Endothelial cell of umbilical vein (primary cell): ENCODE measurements at regions not wholly inside any gene's neighbourhood (a gene's known extent, or its start where the extent isn't known, plus 50 kb on each side); places are given as distances from the start of the nearest gene placed in this dataset.

Source experiments
- BruUV-seq: library from RNA; stranded (reverse); fragments of 400-500 nt; replicated peaks from 2 replicates; lab custom pipeline; 2021; lab: Mats Ljungman, UMichigan
- CTCF ChIA-PET: fragments of 300-600, 350-600 bp; sonication (Branson Sonifier 250); formaldehyde crosslinking; loops from one replicate; lab custom pipeline; 2021; ENCODE audit warnings: antibody characterized with exemption, inconsistent platforms; lab: Charles Lee
- POLR2A ChIA-PET: fragments of 300-600, 350-600 bp; sonication (Branson Sonifier 250); formaldehyde crosslinking; loops from one replicate; lab custom pipeline; 2021; ENCODE audit warnings: antibody characterized with exemption, inconsistent platforms; lab: Charles Lee
- DNase-seq: peaks from one replicate; pipeline ENCODE4 v3.0.0-alpha.2; 2011; ENCODE audit warnings: low read depth, low spot score
- FAIRE-seq: peaks from 2 replicates; lab custom pipeline; 2011; peaks lifted over from hg19 to GRCh38; lab: Jason Lieb, UNC
- H2AFZ ChIP-seq: 2 replicates; pipeline ENCODE4 v1.6.0; 2012; ENCODE audit warnings: low read depth, low read length, control low read depth, inconsistent platforms
- H3K27ac ChIP-seq: 2 replicates; pipeline ENCODE4 v1.5.1; 2011; ENCODE audit warnings: low read depth, mild to moderate bottlenecking, control low read depth, low read length, moderate library complexity; ENCODE audit not compliant: insufficient read depth
- H3K27me3 ChIP-seq, 2 experiments: 2 replicates each; pipeline versions ENCODE4 v1.6.0 to v1.6.1; 2011; ENCODE audit warnings: low read length in 2 of 2, mixed read lengths in 1 of 2; ENCODE audit not compliant: control insufficient read depth in 2 of 2, insufficient read depth in 2 of 2
- H3K36me3 ChIP-seq, 2 experiments: 2 replicates in 1 of 2; 3 replicates in 1 of 2; pipeline ENCODE4 v1.5.1; 2011; ENCODE audit warnings: low read length in 2 of 2, mild to moderate bottlenecking in 1 of 2, moderate library complexity in 1 of 2; ENCODE audit not compliant: control insufficient read depth in 2 of 2, insufficient read depth in 2 of 2; ENCODE audit errors: extremely low read depth in 1 of 2
- H3K4me1 ChIP-seq: 3 replicates; pipeline ENCODE4 v1.5.1; 2011; ENCODE audit warnings: mild to moderate bottlenecking, low read length; ENCODE audit not compliant: control insufficient read depth, insufficient read depth; ENCODE audit errors: extremely low read depth
- H3K4me2 ChIP-seq: 2 replicates; pipeline ENCODE4 v1.6.1; 2011; ENCODE audit warnings: low read length, control low read depth, mixed read lengths; ENCODE audit not compliant: insufficient read depth
- H3K4me3 ChIP-seq, 3 experiments: fragments of 200-600 bp in 1 of 3; sonication (generic), shearing (Covaris generic) in 1 of 3; replicated peaks in 1 of 3; 2 replicates each; pipeline ENCODE4 v1.5.1; 2011 to 2016; ENCODE audit warnings: control low read depth in 3 of 3, low read length in 3 of 3, mild to moderate bottlenecking in 2 of 3, inconsistent platforms in 1 of 3, low read depth in 1 of 3, moderate library complexity in 1 of 3; ENCODE audit not compliant: insufficient read depth in 1 of 3
- H3K79me2 ChIP-seq: 2 replicates; pipeline ENCODE4 v1.6.0; 2012; ENCODE audit warnings: low read length, inconsistent platforms; ENCODE audit not compliant: control insufficient read depth, insufficient read depth
- H3K9ac ChIP-seq: replicated peaks from 2 replicates; pipeline ENCODE3; 2011; ENCODE audit warnings: low read length, control low read depth; ENCODE audit not compliant: insufficient read depth; ENCODE audit errors: extremely low read depth
- H3K9me1 ChIP-seq: replicated peaks from 3 replicates; pipeline ENCODE4 v1.6.0; 2011; ENCODE audit warnings: mild to moderate bottlenecking, low read length; ENCODE audit not compliant: control insufficient read depth, insufficient read depth; ENCODE audit errors: extremely low read depth
- H3K9me3 ChIP-seq: replicated peaks from 2 replicates; pipeline ENCODE4 v1.5.1; 2012; ENCODE audit warnings: low read length, inconsistent platforms; ENCODE audit not compliant: control insufficient read depth, insufficient read depth
- H4K20me1 ChIP-seq: replicated peaks from 2 replicates; pipeline ENCODE3; 2011; ENCODE audit warnings: mild to moderate bottlenecking, low read length; ENCODE audit not compliant: control insufficient read depth, insufficient read depth; ENCODE audit errors: extremely low read depth
- CTCF ChIP-seq, 2 donors: IDR thresholded peaks; 1 replicate in 1 of 2; 2 replicates in 1 of 2; pipeline ENCODE4 v1.5.1; 2011; ENCODE audit warnings: low read length in 2 of 2, mild to moderate bottlenecking in 2 of 2, moderate library complexity in 2 of 2, control low read depth in 1 of 2, inconsistent platforms in 1 of 2, low read depth in 1 of 2; ENCODE audit not compliant: insufficient read depth in 1 of 2; ENCODE audit errors: extremely low read depth in 1 of 2
- EZH2 ChIP-seq: IDR thresholded peaks from 2 replicates; pipeline ENCODE4 v1.6.1; 2012; ENCODE audit warnings: borderline replicate concordance, low read depth, mild to moderate bottlenecking, moderate library complexity, low read length, inconsistent platforms; ENCODE audit not compliant: severe bottlenecking
- FOS ChIP-seq: IDR thresholded peaks from 2 replicates; pipeline ENCODE4 v1.6.1; 2011; ENCODE audit warnings: mild to moderate bottlenecking, low read length, moderate library complexity, borderline replicate concordance; ENCODE audit not compliant: insufficient read depth
- GATA2 ChIP-seq: IDR thresholded peaks from 2 replicates; pipeline ENCODE4 v1.7.0; 2011; ENCODE audit warnings: low read depth, mild to moderate bottlenecking, moderate library complexity, mixed read lengths, low read length; ENCODE audit not compliant: insufficient read length, insufficient read depth
- JUN ChIP-seq: IDR thresholded peaks from 2 replicates; pipeline ENCODE4 v1.6.1; 2011; ENCODE audit warnings: borderline replicate concordance, low read depth; ENCODE audit not compliant: insufficient read length, insufficient read depth
- MAX ChIP-seq: IDR thresholded peaks from 2 replicates; pipeline ENCODE4 v1.6.1; 2011; ENCODE audit not compliant: insufficient read depth, insufficient read length
- MYC ChIP-seq: IDR thresholded peaks from one replicate; pipeline ENCODE4 v1.6.1; 2011; ENCODE audit warnings: mild to moderate bottlenecking, low read depth, low read length
- POLR2A ChIP-seq: IDR thresholded peaks from 2 replicates; pipeline ENCODE4 v1.6.1; 2012; ENCODE audit warnings: low read depth, mild to moderate bottlenecking, control low read depth, low read length
- POLR2AphosphoS5 ChIP-seq: IDR thresholded peaks from 2 replicates; pipeline ENCODE4 v1.6.1; 2012; ENCODE audit warnings: low read depth, mild to moderate bottlenecking, control low read depth, low read length, moderate library complexity; ENCODE audit not compliant: insufficient read depth
- dilution Hi-C: fragments of 300-500 bp; cut with MboI; formaldehyde crosslinking; loops from one replicate; pipeline ENCODE4 v1.15.0; 2019; ENCODE audit warnings: low sequenced_read_pairs; ENCODE audit not compliant: extremely low pct_ligation_motif_present
- intact Hi-C: fragments of 100-400 bp; cut with micrococcal nuclease; formaldehyde crosslinking; loops from one replicate; pipeline ENCODE4 v1.10.0; 2022

- POLR2A ChIA-PET: no interaction called here
- FAIRE-seq (no peak), DNase-seq (peak; percentile 33)
- no peaks in the 10 kb centered on the region for H3K79me2 ChIP-seq
- CTCF ChIA-PET: interaction anchor here (1.0 to 1.7 kb wide), 5 partner anchors 10 to 946 kb away, joined by 3 to 11 read pairs (median 4); partner anchors contain the start of gene UBE2E3
- no peaks in the 10 kb centered on the region for H3K9me1 ChIP-seq
- no peak overlapping the region for H2AFZ ChIP-seq
- no peak overlapping the region for H3K4me3 ChIP-seq
- H4K20me1 ChIP-seq: no peaks in the 10 kb centered on the region
- intact Hi-C loops (loop anchor here (5.0 kb wide), 3 partner anchors 109 to 551 kb away; partner anchors contain the start of gene UBE2E3), dilution Hi-C loops (no loop called here)
- H3K9ac ChIP-seq: no peak overlapping the region
- peak overlapping the region; percentile 18 for H3K4me2 ChIP-seq
- H3K9me3 ChIP-seq: no peaks in the 10 kb centered on the region
- BruUV-seq: no TSS peak
- no peak overlapping the region for H3K27ac ChIP-seq
- H3K4me1 ChIP-seq: peaks cover 40% of the 10 kb centered on the region
- H3K27me3 ChIP-seq: no peaks in the 10 kb centered on the region
- no peak for TF ChIP-seq GATA2
- no peak for TF ChIP-seq JUN
- peak; percentile 6 for TF ChIP-seq FOS
- H3K36me3 ChIP-seq: no peaks in the 10 kb centered on the region
These were observed 459.4 kb upstream of the UBE2E3 start for GRCh38 chr2:180520921-180521581.

DNA sequence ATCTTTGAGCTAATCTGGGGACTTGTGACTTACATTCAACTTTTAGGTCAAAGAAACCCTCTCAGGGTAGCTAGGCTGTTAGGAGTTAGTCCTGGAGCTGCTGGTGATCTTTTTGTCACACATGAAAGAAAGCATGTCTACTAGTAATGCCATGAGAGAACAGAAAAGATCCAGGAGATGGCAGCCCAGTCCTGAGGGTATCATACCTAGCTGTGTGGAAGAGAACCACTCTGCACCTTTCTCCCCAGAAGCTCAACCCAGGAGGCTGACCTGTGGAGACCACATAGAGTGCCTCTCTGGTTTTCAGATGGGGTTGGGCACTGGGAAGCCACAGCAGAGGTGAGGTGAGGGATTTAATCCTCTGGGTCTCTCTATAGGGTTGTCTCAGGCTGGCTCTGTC lies 460.2 kb upstream of the UBE2E3 start:
- no peak overlapping the region for H3K4me2 ChIP-seq
- H3K79me2 ChIP-seq: no peaks in the 10 kb centered on the region
- H3K9me1 ChIP-seq: no peaks in the 10 kb centered on the region
- H3K9me3 ChIP-seq: no peaks in the 10 kb centered on the region
- H2AFZ ChIP-seq: no peak overlapping the region
- no peak overlapping the region for H3K4me3 ChIP-seq
- no peak overlapping the region for H3K27ac ChIP-seq
- no peak for TF ChIP-seq GATA2
- TF ChIP-seq POLR2A: no peak
- no peak for TF ChIP-seq MYC
- TF ChIP-seq JUN: no peak
- TF ChIP-seq MAX: no peak
- no peak for TF ChIP-seq FOS
- TF ChIP-seq EZH2: no peak
- TF ChIP-seq POLR2AphosphoS5: no peak
- TF ChIP-seq CTCF (IDR thresholded peaks at IDR 0.05; ENCODE audit: extremely low read depth in 1 of 2, insufficient read depth in 1 of 2, low read depth in 1 of 2, low read length in 2 of 2): no peak
- intact Hi-C loops (loop anchor here (5.0 kb wide), 3 partner anchors 108 to 552 kb away; partner anchors contain the start of gene UBE2E3), dilution Hi-C loops (no loop called here)
- peaks cover 40% of the 10 kb centered on the region for H3K4me1 ChIP-seq
- no peaks in the 10 kb centered on the region for H4K20me1 ChIP-seq
- no peak overlapping the region for H3K9ac ChIP-seq
- no TSS peak for BruUV-seq
- ChIA-PET CTCF (interaction anchor here (0.9 to 1.7 kb wide), 6 partner anchors 9 to 947 kb away, joined by 3 to 11 read pairs (median 4); partner anchors contain the start of gene UBE2E3), POLR2A (interaction anchor here (0.6 kb wide), 1 partner anchor 488 kb away, joined by 4 read pairs; no protein-coding TSS in a partner anchor)
- FAIRE-seq (no peak), DNase-seq (peak; percentile 21)
- H3K27me3 ChIP-seq: no peaks in the 10 kb centered on the region
- H3K36me3 ChIP-seq: no peaks in the 10 kb centered on the region
